Osteocyte (in vitro differentiated cells): ENCODE measurements at regions not wholly inside any gene's neighbourhood (a gene's known extent, or its start where the extent isn't known, plus 50 kb on each side); places are given as distances from the start of the nearest gene placed in this dataset.

ENCODE experiments used
- DNase-seq: peaks from one replicate; pipeline ENCODE4 v3.0.0; 2021; ENCODE audit warnings: mixed read lengths; ENCODE audit not compliant: unreplicated experiment; ENCODE audit errors: extremely low spot score
- H3K27ac Mint-ChIP-seq: one replicate; pipeline ENCODE4 v1.8.0; 2021; ENCODE audit warnings: mild to moderate bottlenecking, mixed read lengths; ENCODE audit not compliant: unreplicated experiment
- H3K27me3 Mint-ChIP-seq: one replicate; pipeline ENCODE4 v1.8.0; 2021; ENCODE audit warnings: mixed read lengths; ENCODE audit not compliant: unreplicated experiment
- H3K36me3 Mint-ChIP-seq: one replicate; pipeline ENCODE4 v1.8.0; 2021; ENCODE audit warnings: mixed read lengths; ENCODE audit not compliant: unreplicated experiment
- H3K4me1 Mint-ChIP-seq: one replicate; pipeline ENCODE4 v1.8.0; 2021; ENCODE audit warnings: mixed read lengths; ENCODE audit not compliant: unreplicated experiment
- H3K4me3 Mint-ChIP-seq: one replicate; pipeline ENCODE4 v1.8.0; 2021; ENCODE audit warnings: mild to moderate bottlenecking, moderate library complexity, mixed read lengths; ENCODE audit not compliant: unreplicated experiment
- H3K9me3 Mint-ChIP-seq: one replicate; pipeline ENCODE4 v1.8.0; 2021; ENCODE audit warnings: mixed read lengths; ENCODE audit not compliant: unreplicated experiment
- CTCF ChIP-seq: fragments of 200-600 bp; sonication (generic); IDR thresholded peaks from 2 replicates; pipeline ENCODE4 v1.5.0; 2021; ENCODE audit warnings: antibody characterized with exemption, mild to moderate bottlenecking, moderate library complexity

- TF ChIP-seq CTCF = no peak
- Mint-ChIP-seq H3K36me3 (no peaks in the 10 kb centered on the region), H3K4me3 (no peak overlapping the region), H3K4me1 (no peaks in the 10 kb centered on the region), H3K27ac (no peak overlapping the region), H3K27me3 (no peaks in the 10 kb centered on the region), H3K9me3 (peaks cover 24% of the 10 kb centered on the region)
- no peak for DNase-seq
Measured at GRCh38 chr12:118908811-118909210, 72.5 kb upstream of the SRRM4 start.

- no peak overlapping the region for H3K27ac Mint-ChIP-seq
- DNase-seq = no peak
- no peaks in the 10 kb centered on the region for H3K4me1 Mint-ChIP-seq
- H3K4me3 Mint-ChIP-seq = no peak overlapping the region
- H3K36me3 Mint-ChIP-seq = no peaks in the 10 kb centered on the region
- no peaks in the 10 kb centered on the region for H3K27me3 Mint-ChIP-seq
- no peak for TF ChIP-seq CTCF
- H3K9me3 Mint-ChIP-seq = peaks cover 18% of the 10 kb centered on the region
Measured at GRCh38 chr12:118912697-118913270, 68.6 kb upstream of the SRRM4 start.

GRCh38 chr12:118921761-118922160 lies 59.6 kb upstream of the SRRM4 start:
- Mint-ChIP-seq H3K4me3 (no peak overlapping the region), H3K4me1 (no peaks in the 10 kb centered on the region), H3K27me3 (no peaks in the 10 kb centered on the region), H3K9me3 (peaks cover 40% of the 10 kb centered on the region), H3K36me3 (no peaks in the 10 kb centered on the region), H3K27ac (no peak overlapping the region)
- no peak for DNase-seq
- no peak for TF ChIP-seq CTCF

GRCh38 chr12:118922405-118922804 lies 58.9 kb upstream of the SRRM4 start:
- Mint-ChIP-seq H3K4me1 (no peaks in the 10 kb centered on the region), H3K36me3 (no peaks in the 10 kb centered on the region), H3K9me3 (peaks cover 36% of the 10 kb centered on the region), H3K27me3 (no peaks in the 10 kb centered on the region), H3K27ac (no peak overlapping the region), H3K4me3 (no peak overlapping the region)
- no peak for TF ChIP-seq CTCF
- DNase-seq = no peak

- H3K27me3 Mint-ChIP-seq = no peaks in the 10 kb centered on the region
- no peak for TF ChIP-seq CTCF
- no peaks in the 10 kb centered on the region for H3K4me1 Mint-ChIP-seq
- H3K9me3 Mint-ChIP-seq = peaks cover 27% of the 10 kb centered on the region
- H3K4me3 Mint-ChIP-seq = no peak overlapping the region
- DNase-seq = no peak
- H3K36me3 Mint-ChIP-seq = no peaks in the 10 kb centered on the region
- no peak overlapping the region for H3K27ac Mint-ChIP-seq
Measured at GRCh38 chr12:118925407-118925806, 55.9 kb upstream of the SRRM4 start.
